ENCODE measurements at regions not wholly inside any gene's neighbourhood (a gene's known extent, or its start where the extent isn't known, plus 50 kb on each side); places are given as distances from the start of the nearest gene placed in this dataset.

GRCh38 chr12:126400831-126401230, 1335.6 kb downstream of the AACS start:
- TF ChIP-seq CREB1 (IDR thresholded peaks at IDR 0.05; ENCODE audit: low read depth) (no peak), RAD21 (IDR thresholded peaks at IDR 0.05; ENCODE audit: low read depth) (no peak), NFIC (IDR thresholded peaks at IDR 0.05) (no peak), REST (IDR thresholded peaks at IDR 0.05; ENCODE audit: low read depth) (no peak), EP300 (IDR thresholded peaks at IDR 0.05; ENCODE audit: borderline replicate concordance) (no peak), TCF12 (IDR thresholded peaks at IDR 0.05; ENCODE audit: low read depth) (no peak)

GRCh38 chr12:126404293-126404881, 1339.2 kb downstream of the AACS start:
- TF ChIP-seq EP300 (IDR thresholded peaks at IDR 0.05; ENCODE audit: borderline replicate concordance) (peak; percentile 51; the same call in 1 of the 2 replicates), ZBTB7A (IDR thresholded peaks at IDR 0.05; ENCODE audit: low read depth) (no peak)

GRCh38 chr12:126418400-126418799, 1353.2 kb downstream of the AACS start:
- TF ChIP-seq MAX (IDR thresholded peaks at IDR 0.05) = no peak
- TF ChIP-seq ZBTB7A (IDR thresholded peaks at IDR 0.05; ENCODE audit: low read depth) = no peak
- TF ChIP-seq TAF1 (IDR thresholded peaks at IDR 0.05; ENCODE audit: low read depth) = no peak
- TF ChIP-seq NFIC (IDR thresholded peaks at IDR 0.05) = no peak
- TF ChIP-seq YY1 (IDR thresholded peaks at IDR 0.05; ENCODE audit: low read depth) = no peak
- no peak for TF ChIP-seq FOXM1 (IDR thresholded peaks at IDR 0.05; ENCODE audit: borderline replicate concordance, low read depth)
- no peak for TF ChIP-seq TEAD4 (IDR thresholded peaks at IDR 0.05)
- TF ChIP-seq EGR1 (IDR thresholded peaks at IDR 0.05) = no peak
- TF ChIP-seq REST (IDR thresholded peaks at IDR 0.05; ENCODE audit: low read depth) = no peak
- TF ChIP-seq RAD21 (IDR thresholded peaks at IDR 0.05; ENCODE audit: low read depth) = no peak
- TF ChIP-seq USF1 (IDR thresholded peaks at IDR 0.05) = no peak
- no peak for TF ChIP-seq CEBPB (IDR thresholded peaks at IDR 0.05)
- TF ChIP-seq CREB1 (IDR thresholded peaks at IDR 0.05; ENCODE audit: low read depth) = no peak
- no peak for TF ChIP-seq EP300 (IDR thresholded peaks at IDR 0.05; ENCODE audit: borderline replicate concordance)
- no peak for TF ChIP-seq TCF12 (IDR thresholded peaks at IDR 0.05; ENCODE audit: low read depth)

- no peak for TF ChIP-seq EGR1 (IDR thresholded peaks at IDR 0.05)
- TF ChIP-seq NFIC (IDR thresholded peaks at IDR 0.05) = no peak
- no peak for TF ChIP-seq CEBPB (IDR thresholded peaks at IDR 0.05)
- TF ChIP-seq MAX (IDR thresholded peaks at IDR 0.05) = no peak
- no peak for TF ChIP-seq EP300 (IDR thresholded peaks at IDR 0.05; ENCODE audit: borderline replicate concordance)
- no peak for TF ChIP-seq TEAD4 (IDR thresholded peaks at IDR 0.05)
- TF ChIP-seq FOXM1 (IDR thresholded peaks at IDR 0.05; ENCODE audit: borderline replicate concordance, low read depth) = no peak
- no peak for TF ChIP-seq CREB1 (IDR thresholded peaks at IDR 0.05; ENCODE audit: low read depth)
- TF ChIP-seq USF1 (IDR thresholded peaks at IDR 0.05) = no peak
These were observed 1353.9 kb downstream of the AACS start for GRCh38 chr12:126419131-126419530.

GRCh38 chr12:126424696-126425095, 1359.5 kb downstream of the AACS start:
- no peak for TF ChIP-seq RAD21 (IDR thresholded peaks at IDR 0.05; ENCODE audit: low read depth)
- TF ChIP-seq TEAD4 (IDR thresholded peaks at IDR 0.05) = no peak
- TF ChIP-seq CEBPB (IDR thresholded peaks at IDR 0.05) = no peak
- no peak for TF ChIP-seq MAX (IDR thresholded peaks at IDR 0.05)
- no peak for TF ChIP-seq USF1 (IDR thresholded peaks at IDR 0.05)
- TF ChIP-seq NFIC (IDR thresholded peaks at IDR 0.05) = no peak
- TF ChIP-seq REST (IDR thresholded peaks at IDR 0.05; ENCODE audit: low read depth) = no peak
- TF ChIP-seq EP300 (IDR thresholded peaks at IDR 0.05; ENCODE audit: borderline replicate concordance) = no peak
- TF ChIP-seq YY1 (IDR thresholded peaks at IDR 0.05; ENCODE audit: low read depth) = no peak
- TF ChIP-seq TAF1 (IDR thresholded peaks at IDR 0.05; ENCODE audit: low read depth) = no peak
- TF ChIP-seq CREB1 (IDR thresholded peaks at IDR 0.05; ENCODE audit: low read depth) = no peak
- TF ChIP-seq ZBTB7A (IDR thresholded peaks at IDR 0.05; ENCODE audit: low read depth) = no peak
- no peak for TF ChIP-seq EGR1 (IDR thresholded peaks at IDR 0.05)
- no peak for TF ChIP-seq TCF12 (IDR thresholded peaks at IDR 0.05; ENCODE audit: low read depth)
- TF ChIP-seq FOXM1 (IDR thresholded peaks at IDR 0.05; ENCODE audit: borderline replicate concordance, low read depth) = no peak
